GM19438 (cell line): ENCODE measurements at regions not wholly inside any gene's neighbourhood (a gene's known extent, or its start where the extent isn't known, plus 50 kb on each side); places are given as distances from the start of the nearest gene placed in this dataset.
A peak's percentile ranks its signal among the peaks of the same experiment; 100 is the strongest.
"Not testable (repeated sequence)": the region's sequence is repeated elsewhere in the genome, so short reads cannot be mapped to it uniquely, and the experiment has no call there.

Experiments
- ATAC-seq: cut with Tn5 transposase; IDR thresholded peaks from one replicate; pipeline ENCODE4 v1.9.1; 2021; ENCODE audit warnings: low read depth; ENCODE audit not compliant: unreplicated experiment

DNA sequence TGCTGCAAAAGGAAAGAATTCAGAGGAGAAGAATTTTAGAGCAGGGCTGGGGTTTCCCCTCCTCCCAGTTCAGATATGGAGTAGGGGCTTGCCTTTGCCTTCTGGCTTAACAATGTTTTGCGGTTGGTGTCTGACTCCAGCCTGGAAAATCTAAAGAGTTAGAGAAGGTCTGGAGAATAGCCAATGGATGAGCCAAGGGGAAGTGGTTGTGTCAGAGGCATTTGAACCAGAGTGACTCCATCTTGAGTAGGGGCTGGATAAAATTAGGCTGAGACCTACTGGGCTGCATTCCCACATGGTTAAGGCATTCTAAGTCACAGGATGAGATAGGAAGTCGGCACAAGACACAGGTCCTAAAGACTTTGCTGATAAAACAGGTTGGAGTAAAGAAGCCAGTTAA, 133.7 kb downstream of the DIRAS2 start:
- ATAC-seq: no peak

DNA sequence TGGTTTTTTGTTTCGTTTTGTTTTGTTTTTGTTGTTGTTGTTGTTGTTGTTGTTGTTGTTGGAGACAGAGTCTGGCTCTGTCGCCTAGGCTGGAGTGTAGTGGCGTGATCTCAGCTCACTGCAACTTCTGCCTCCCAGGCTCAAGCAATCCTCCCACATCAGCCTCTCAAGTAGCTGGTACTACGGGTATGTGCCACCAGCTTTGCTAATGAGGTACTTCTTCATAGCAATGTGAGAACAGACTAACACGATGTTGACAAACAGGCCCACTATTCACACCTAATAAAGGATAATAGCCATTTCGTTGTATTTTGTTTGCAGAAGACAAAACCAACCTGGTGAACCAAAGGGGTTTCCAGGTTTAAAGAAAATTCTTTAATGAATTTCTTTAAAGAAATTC, 130.9 kb downstream of the DIRAS2 start:
- no peak for ATAC-seq

DNA sequence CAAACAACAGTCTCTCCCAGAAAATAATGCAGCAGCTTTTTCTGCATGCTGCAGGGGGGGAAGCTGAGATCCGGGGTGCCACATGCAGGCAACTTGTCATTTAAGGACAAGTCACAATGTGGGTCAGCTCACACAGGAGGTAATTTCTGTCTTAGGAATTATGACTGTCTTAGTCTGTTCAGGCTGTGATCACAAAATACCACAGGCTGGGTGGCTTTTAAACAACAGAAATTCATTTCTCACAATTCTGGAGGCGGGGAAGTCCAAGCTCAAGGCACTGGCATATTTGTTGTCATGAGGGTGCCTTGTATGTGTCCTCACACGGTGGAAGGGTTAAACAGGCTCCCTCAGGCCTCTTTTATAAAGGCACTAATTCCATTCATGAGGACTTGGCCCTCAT, 127.7 kb downstream of the DIRAS2 start:
- no peak for ATAC-seq

DNA sequence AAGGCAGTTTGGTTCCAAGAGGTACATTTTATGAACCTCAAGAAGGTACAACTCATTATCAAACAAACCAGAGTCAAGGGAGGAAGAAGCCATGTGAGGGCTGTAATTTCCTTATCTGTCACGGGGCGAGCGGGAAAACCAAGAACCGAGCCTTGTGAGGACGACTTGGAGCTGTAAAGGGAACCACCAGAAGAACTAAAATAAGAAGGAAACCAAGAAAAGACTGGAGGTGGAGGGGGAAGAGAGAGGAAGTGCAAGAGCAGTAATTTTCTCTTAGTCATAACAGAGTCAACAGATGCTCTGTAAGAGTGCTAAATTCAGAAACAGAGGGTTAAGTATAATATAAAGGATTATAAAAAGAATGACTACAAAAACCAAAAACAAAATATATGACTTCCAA, 127.1 kb downstream of the DIRAS2 start:
- ATAC-seq: no peak

DNA sequence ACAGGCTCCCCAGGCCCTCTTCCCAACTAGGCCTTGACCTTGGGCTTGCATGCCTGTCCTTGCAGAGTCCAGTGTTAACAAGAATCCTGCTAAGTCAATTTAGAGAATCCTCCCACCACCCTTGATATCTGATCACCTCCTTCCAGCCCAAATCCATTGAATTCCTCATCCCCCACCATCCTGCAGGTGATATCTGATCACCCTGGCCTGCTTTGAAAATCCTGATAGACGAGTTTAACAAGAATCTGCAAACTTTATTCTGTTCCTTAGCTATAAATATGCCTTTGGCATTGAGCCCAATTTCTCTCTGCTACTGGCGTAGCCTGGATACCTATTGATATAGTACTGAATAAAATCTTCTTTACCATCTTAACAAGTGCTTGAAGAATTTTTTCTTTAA, 125.5 kb downstream of the DIRAS2 start:
- ATAC-seq: no peak

DNA sequence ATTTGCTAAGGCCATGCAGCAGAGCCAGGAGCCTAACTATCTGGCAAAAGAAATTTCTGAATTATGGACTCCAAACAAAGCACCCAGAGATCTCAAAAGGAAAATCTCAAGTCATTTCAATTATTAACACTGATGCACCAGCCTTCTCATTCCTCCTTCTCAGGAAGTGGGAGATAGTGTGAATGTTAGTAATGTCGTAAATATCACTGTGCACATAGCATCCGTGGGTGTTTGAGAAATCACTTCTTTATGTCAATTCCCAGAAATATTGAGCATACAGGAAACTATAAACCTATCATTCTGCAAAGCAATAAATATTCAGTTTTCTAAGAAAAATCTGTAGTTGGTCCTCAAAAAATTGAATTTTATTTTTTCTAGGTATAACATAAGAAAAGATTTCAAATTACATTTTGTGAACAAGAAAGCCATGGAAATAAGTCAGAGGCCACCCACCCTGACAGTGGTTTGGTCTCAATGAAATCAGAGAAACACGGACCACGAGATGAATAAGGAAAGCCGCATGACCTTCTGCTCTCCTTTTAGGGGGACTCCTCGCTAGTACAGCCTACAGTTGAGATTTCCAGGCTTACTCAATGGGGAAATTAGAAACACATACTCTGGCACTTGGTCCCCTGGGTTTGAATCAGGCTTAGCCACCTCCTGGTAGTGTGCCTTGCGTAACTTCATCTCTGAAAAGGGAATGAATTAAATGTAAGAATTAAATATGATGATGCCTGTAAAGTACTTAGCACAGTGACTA, 120.6 kb downstream of the DIRAS2 start:
- ATAC-seq: no peak

DNA sequence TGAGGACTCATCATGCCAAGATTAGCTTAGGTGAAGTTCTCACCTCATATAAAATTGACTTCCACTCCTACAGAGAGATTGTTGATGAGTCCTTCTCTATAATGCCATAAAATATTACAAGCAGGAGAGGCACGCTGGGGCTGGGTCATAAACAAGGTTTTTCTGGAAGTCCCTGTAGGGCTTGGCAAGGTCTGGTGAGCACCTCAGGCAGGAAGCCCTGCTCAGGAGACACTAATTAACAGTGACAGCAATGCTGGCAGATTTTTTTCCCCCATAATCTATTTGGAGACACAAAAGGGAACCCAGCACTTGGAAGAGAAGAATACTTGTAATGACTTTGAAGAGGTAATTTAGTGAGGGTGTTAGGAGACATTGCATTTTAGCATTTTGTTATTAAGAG, 118.7 kb downstream of the DIRAS2 start:
- no peak for ATAC-seq

DNA sequence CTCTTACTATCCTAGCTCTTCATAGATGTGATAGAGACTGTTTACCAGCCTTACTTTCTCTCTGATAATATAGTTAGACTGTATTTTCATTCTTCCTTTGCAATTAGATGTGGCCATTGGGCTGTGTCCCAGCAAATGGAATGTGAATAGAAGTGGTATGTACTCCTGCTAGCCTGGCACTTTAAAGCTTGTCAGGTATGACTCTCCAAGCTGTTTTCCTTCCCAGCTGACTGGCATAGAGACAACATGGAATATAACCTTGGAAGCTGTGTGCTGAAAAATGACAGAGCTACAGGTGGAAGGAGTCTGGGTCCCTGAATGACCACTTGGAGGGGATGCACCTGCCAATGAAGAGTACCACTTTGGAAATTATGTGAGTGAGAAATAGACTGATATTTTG, 116.2 kb downstream of the DIRAS2 start:
- no peak for ATAC-seq

DNA sequence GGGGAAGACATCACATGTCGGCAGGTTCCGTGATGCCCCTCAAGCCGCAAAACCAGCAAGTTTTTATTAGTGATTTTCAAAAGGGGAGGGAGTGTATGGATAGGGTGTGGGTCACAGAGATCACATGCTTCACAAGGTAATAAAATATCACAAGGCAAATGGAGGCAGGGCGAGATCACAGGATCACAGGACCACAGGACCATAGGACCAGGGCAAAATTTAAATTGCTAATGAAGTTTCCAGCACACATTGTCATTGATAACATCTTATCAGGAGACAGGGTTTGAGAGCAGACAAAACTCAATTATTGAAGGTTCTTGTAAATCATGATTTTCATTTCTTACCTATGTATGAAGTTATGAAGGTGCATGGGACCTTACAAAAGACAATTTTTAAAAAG, 106.5 kb downstream of the DIRAS2 start:
- ATAC-seq: not testable (repeated sequence)

DNA sequence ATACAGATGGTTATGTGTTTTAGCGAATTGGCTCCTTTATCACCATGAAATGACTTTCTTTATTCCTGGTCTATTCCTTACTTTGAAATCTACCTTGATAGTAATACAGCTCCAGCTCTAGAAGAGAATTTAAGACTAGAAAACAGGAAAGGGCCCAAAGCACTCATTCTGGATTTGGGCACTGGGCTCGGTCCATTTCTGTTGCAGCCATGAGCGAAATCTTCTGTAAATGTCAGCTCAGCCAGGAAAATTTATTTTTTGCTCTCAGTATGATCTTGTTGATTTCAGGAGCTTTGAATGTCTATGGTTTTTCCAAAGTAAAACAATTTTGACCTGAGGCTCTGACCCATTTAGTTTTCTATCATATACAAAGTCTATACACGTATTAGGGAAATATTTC, 104.1 kb downstream of the DIRAS2 start:
- no peak for ATAC-seq

DNA sequence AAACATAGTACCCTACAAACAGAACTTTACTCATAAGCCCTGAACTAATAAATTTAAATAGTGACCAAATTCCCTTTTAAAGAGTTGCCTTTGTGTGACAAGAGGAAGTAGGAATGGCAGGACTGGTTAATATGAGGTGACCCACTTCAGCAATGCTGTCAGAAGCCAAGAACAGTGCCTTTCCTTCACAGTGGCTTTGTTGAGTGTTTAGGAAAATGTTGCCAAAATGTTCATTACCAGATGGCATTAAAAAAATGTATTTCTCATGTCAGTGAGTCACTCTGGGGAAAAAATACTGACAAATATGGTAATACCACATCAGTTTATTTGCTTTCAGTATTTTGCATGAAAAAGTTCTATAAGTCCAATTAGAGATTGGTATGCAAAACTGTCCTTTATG, 103.3 kb downstream of the DIRAS2 start:
- no peak for ATAC-seq

DNA sequence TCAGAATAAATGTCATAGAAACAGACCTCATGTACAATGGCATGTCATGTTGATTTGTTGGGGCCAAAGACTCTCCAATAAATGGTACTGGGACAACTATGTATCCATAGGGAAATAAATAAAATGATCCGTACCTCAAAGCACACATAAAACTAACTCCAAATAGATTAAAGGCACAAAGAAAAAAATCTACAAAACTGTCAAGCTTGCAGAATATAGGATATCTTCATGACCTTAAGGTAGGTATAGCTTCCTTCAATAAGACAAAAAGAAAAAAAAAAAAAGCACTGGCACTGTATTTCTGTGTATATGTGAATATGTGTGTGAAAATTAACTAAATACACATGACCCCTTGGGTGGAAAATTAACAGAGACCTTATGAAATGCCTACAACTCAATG, 101.9 kb downstream of the DIRAS2 start:
- ATAC-seq: no peak

DNA sequence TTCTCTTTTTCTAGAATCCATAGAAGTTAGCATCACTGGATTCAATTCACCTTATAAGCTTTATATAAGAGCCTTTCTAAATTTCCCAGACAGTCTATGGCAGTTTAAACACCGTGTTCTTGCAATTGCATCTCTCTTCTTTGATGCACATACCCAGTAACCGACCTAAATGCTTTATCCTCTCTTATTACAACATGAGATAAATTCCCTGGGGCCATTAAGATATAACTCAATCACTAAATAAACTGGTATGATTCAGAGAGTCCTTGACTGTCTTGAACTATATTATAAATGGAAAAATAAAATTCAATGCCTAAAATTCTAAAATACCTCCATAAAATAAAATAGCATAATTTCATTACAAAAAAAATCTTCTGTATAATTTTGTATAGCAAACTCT, 98.1 kb downstream of the DIRAS2 start:
- ATAC-seq: no peak

DNA sequence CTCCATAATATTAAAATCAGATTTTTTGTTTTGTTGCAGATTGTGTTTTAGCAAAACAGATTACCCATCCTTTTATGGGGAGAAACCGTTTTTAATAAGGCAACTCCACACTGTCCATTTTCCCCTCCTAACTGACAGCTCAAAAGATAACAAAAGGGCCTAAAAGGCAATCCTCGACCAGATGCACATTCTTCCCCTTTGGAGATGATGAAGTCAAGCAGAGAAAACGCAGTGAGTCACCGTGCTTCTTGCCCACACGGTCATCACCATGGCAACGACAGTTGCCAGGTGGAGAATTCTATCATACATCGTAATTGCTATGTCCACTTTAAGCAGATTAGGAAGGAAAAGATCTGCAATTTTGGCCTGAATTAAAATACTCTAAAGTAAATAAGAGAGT, 96.4 kb downstream of the DIRAS2 start:
- no peak for ATAC-seq

DNA sequence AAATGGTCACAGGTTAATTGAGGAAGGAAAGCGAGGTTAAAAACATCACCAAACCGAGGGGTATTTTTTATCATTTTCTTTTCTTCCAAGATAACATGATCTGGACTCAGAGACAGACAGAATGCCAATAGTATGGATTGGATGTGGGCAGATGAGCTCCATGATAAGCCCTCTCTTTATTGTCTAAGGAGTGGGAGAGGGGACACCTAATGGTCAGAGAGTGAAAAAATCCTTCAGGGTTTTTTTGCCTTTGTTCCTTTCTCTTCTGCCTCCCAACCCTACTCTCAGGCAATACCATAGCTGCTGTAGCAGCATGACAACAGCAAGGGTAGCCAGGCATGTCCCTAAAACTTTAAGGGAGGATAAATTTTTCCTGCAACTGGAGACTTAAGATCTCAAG, 94.7 kb downstream of the DIRAS2 start:
- ATAC-seq: no peak

DNA sequence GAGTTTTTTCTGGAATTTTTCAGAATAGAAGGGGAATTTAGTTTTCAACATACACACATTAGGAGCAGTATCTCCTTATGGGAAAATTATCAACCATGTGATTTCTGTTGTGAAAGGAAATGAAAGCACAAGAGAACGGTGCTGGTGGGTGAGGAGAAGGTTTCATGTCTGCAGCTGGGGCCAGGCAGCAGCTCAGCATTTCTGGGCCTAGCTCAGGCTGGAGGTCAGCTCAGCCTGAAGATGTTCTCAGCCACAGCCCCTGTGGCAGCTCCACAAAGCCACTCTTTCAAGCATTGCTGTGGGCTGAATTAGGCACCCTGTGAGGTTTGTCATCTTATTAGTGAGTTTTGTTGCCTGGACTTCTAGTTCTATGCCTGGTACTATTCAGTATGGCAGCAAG, 90.3 kb downstream of the DIRAS2 start:
- peak; percentile 92 for ATAC-seq

DNA sequence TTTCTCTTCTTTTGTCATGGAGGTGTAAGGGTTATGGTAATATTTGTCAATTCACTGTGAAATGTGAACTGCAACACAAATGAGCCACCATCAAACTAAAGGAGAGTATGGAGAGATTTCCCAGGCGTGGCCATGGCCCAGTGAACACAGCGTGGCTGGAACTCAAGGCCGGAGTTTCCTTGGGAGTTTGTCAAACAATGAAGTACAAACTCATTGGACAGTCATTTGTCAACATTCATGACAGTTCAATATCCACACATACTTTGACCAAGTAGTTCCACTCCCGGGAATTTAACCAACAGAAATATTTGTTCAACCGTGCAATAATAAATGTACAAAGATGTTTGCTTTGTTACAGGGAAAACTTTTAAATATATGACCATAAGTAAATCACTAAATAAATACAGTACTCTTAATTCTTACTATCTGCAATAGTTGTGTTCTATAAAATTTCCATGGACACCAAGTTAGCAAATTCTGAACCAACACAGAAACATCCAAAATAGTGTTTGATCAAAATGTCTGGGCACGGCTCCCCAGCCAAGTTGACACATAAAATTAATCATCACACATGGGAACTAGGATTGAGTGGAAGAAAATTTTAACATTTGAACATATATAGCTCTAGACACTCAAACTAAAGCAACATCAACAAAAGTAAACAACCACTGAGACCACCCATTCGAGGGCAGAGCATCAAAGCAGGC, 87.1 kb downstream of the DIRAS2 start:
- no peak for ATAC-seq

DNA sequence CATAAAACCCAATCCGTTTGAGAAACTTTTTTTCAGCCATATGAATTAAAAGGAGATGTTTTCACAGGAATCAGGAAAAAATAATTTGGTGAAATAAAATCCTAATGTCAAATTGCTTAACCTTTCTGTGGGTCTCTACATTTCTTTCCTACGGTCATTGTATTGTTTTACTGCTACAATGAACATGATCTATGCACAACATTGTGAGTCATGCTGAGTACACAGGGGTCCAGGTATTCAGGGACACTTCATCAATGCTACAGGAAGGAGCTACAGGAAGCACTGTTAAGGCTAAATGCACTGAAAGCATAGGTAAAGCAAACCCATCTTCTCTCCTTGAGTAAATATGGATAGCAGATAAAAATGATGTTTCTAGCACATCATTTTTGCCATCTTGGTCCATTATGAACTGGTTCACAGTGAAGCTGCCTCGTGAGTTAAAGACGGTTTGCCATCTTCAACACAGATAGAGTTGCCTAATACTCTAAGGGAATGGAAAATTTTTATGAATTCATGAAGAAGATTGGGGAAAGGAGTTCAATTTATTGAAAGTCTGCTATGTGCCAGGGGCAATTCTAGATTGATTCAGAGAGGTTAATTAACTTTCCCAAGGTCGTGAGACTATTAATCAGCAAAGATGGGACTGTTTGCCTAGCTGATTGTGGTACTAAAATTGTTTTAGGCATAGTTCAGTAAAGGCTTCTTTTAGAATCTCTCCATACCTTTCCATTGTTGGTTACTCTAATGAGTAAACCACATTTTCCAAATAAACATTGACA, 85.5 kb downstream of the DIRAS2 start:
- no peak for ATAC-seq

DNA sequence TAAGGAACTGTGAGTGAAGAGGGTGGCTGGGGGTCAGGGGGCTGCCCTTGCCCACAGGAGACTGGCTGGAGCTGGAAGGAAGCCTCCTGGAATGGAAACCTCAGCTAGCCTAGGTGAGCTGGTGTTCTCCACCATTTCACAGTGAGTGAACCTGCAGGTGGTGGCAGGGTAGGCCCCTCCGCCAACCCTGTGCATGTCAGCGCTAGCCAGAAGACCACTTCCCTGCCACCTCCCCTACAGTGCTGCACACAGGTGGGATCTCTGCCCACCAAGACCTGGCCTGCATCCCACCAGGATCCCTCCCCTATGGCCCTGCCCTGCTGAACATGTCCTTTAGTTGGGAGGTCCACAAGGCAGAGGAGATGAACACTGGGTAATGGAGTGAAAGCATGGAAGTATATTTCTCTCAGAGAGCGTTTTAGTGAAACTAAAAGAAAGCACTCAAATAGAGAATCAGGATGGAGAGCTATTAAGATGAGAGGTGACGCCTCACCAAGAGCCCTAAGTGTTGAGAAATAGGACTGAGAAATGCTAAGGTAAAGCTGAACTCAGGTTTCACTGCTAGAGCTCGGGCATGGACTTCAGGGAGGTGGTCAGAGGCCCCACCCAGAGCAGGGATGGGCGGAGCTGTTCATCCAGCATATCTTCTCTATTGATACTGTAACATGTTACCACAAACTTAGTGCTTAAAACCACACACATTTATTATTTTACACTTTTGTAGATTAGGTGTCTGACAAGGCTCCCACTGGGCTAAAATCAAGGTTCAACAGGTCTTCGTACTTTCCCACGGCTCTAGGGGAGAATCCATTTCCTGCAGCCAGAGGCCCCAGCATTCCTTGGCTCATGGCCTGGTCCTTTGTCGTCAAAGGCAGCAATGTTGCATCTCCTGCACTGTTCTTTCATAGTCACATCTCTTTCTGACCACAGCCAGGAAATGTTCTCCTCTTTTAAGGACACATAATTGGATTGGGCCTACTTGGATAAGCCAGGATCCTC, 83.2 kb downstream of the DIRAS2 start:
- ATAC-seq: no peak
